Thyroid gland (tissue), 4 donors: ENCODE measurements at regions not wholly inside any gene's neighbourhood (a gene's known extent, or its start where the extent isn't known, plus 50 kb on each side); places are given as distances from the start of the nearest gene placed in this dataset. TPM values are rescaled to one million over a fixed set of nuclear protein-coding genes. Genes with fewer than 3 reads are reported as not detected.

Experiments
- DNase-seq, 2 donors: peaks; one replicate each; pipeline ENCODE4 v3.0.0-alpha.2; 2019
- H3K27ac ChIP-seq, 3 donors: fragments of 200-600 bp; sonication (generic); 1 replicate in 2 of 3; 2 replicates in 1 of 3; pipeline ENCODE4 v1.5.1; 2016 to 2019; ENCODE audit warnings: mild to moderate bottlenecking in 1 of 3, moderate library complexity in 1 of 3
- H3K27me3 ChIP-seq: fragments of 200-600 bp; sonication (generic); one replicate; pipeline ENCODE4 v1.5.1; 2019
- H3K36me3 ChIP-seq, 2 donors: fragments of 200-600 bp; sonication (generic); one replicate each; pipeline ENCODE4 v1.5.1; 2016 to 2019
- H3K4me1 ChIP-seq, 2 donors: fragments of 200-600 bp; sonication (generic); one replicate each; pipeline ENCODE4 v1.5.1; 2017 to 2019
- H3K4me3 ChIP-seq, 3 donors: fragments of 200-600 bp; sonication (generic); replicated peaks in 1 of 3; 1 replicate in 2 of 3; 2 replicates in 1 of 3; pipeline ENCODE4 v1.5.1; 2016; ENCODE audit warnings: mild to moderate bottlenecking in 1 of 3
- H3K9me3 ChIP-seq: fragments of 200-600 bp; sonication (generic); one replicate; pipeline ENCODE4 v1.5.1; 2017
- POLR2A ChIP-seq, 2 donors: fragments of 450-650 bp; IDR thresholded peaks; one replicate each; pipeline ENCODE4 v1.6.1; 2017; ENCODE audit warnings: antibody characterized with exemption in 2 of 2, mild to moderate bottlenecking in 2 of 2, moderate library complexity in 1 of 2
- WGBS, 2 donors: methylation state at CpG; one replicate each; pipeline ENCODE4 v1.1.5; 2017; 5-methylcytosine and 5-hydroxymethylcytosine counted together
- intact Hi-C: fragments of 100-400 bp; cut with DNase I; formaldehyde crosslinking; loops from one replicate; pipeline ENCODE4 v1.15.1; 2023
- small RNA-seq: library from RNA; depleted of rRNA; stranded (forward); fragments of <200 nt; gene quantifications from one replicate; pipeline ENCODE3, GENCODE V24; 2016
- TF ChIP-seq, protein P1 (sequence below), 6 experiments: fragments of 200-600 bp in 3 of 6; fragments of 450-650 bp in 3 of 6; sonication (generic) in 3 of 6; IDR thresholded peaks; one replicate each; pipeline ENCODE4 v1.5.1; 2016 to 2019; ENCODE audit warnings: antibody characterized with exemption in 6 of 6, mild to moderate bottlenecking in 2 of 6, inconsistent platforms in 1 of 6, moderate library complexity in 1 of 6

GRCh38 chr18:25010623-25011374 is 341.2 kb downstream of the ZNF521 start:
- H3K4me3 ChIP-seq: no peak overlapping the region
- WGBS, 2 donors: 89 to 90% methylated on average over 4 of the region's 4 CpGs
- no peak for DNase-seq
- intact Hi-C loops: no loop called here
- no peaks in the 10 kb centered on the region for H3K9me3 ChIP-seq
- peaks cover 0 to 5% of the 10 kb centered on the region in 2 donors for H3K4me1 ChIP-seq
- TF ChIP-seq, protein P1, sequence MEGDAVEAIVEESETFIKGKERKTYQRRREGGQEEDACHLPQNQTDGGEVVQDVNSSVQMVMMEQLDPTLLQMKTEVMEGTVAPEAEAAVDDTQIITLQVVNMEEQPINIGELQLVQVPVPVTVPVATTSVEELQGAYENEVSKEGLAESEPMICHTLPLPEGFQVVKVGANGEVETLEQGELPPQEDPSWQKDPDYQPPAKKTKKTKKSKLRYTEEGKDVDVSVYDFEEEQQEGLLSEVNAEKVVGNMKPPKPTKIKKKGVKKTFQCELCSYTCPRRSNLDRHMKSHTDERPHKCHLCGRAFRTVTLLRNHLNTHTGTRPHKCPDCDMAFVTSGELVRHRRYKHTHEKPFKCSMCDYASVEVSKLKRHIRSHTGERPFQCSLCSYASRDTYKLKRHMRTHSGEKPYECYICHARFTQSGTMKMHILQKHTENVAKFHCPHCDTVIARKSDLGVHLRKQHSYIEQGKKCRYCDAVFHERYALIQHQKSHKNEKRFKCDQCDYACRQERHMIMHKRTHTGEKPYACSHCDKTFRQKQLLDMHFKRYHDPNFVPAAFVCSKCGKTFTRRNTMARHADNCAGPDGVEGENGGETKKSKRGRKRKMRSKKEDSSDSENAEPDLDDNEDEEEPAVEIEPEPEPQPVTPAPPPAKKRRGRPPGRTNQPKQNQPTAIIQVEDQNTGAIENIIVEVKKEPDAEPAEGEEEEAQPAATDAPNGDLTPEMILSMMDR (IDR thresholded peaks at IDR 0.05): no peak
- TF ChIP-seq POLR2A (IDR thresholded peaks at IDR 0.05): no peak
- H3K27ac ChIP-seq: no peak overlapping the region
- H3K27me3 ChIP-seq: no peaks in the 10 kb centered on the region
- H3K36me3 ChIP-seq: no peaks in the 10 kb centered on the region

Small RNA genes in the stretch of these regions (small RNA-seq; reads per million reads assigned to genes)
- not detected for gene PPIAP57
